VCaP (cell line): ENCODE measurements at regions not wholly inside any gene's neighbourhood (a gene's known extent, or its start where the extent isn't known, plus 50 kb on each side); places are given as distances from the start of the nearest gene placed in this dataset.

Source experiments
- H3K27ac ChIP-seq: fragments of 450-650 bp; 2 replicates; pipeline ENCODE4 v1.5.1; 2017
- TF ChIP-seq, protein P1 (sequence below): fragments of 450-650 bp; conservative IDR thresholded peaks from 2 replicates; pipeline ENCODE4 v1.5.1; 2017; ENCODE audit warnings: mild to moderate bottlenecking, moderate library complexity

GRCh38 chrX:15916704-15917084 lies 62.1 kb upstream of the AP1S2 start:
- TF ChIP-seq, protein P1, sequence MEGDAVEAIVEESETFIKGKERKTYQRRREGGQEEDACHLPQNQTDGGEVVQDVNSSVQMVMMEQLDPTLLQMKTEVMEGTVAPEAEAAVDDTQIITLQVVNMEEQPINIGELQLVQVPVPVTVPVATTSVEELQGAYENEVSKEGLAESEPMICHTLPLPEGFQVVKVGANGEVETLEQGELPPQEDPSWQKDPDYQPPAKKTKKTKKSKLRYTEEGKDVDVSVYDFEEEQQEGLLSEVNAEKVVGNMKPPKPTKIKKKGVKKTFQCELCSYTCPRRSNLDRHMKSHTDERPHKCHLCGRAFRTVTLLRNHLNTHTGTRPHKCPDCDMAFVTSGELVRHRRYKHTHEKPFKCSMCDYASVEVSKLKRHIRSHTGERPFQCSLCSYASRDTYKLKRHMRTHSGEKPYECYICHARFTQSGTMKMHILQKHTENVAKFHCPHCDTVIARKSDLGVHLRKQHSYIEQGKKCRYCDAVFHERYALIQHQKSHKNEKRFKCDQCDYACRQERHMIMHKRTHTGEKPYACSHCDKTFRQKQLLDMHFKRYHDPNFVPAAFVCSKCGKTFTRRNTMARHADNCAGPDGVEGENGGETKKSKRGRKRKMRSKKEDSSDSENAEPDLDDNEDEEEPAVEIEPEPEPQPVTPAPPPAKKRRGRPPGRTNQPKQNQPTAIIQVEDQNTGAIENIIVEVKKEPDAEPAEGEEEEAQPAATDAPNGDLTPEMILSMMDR, result no peak
- H3K27ac ChIP-seq, result no peak overlapping the region

DNA sequence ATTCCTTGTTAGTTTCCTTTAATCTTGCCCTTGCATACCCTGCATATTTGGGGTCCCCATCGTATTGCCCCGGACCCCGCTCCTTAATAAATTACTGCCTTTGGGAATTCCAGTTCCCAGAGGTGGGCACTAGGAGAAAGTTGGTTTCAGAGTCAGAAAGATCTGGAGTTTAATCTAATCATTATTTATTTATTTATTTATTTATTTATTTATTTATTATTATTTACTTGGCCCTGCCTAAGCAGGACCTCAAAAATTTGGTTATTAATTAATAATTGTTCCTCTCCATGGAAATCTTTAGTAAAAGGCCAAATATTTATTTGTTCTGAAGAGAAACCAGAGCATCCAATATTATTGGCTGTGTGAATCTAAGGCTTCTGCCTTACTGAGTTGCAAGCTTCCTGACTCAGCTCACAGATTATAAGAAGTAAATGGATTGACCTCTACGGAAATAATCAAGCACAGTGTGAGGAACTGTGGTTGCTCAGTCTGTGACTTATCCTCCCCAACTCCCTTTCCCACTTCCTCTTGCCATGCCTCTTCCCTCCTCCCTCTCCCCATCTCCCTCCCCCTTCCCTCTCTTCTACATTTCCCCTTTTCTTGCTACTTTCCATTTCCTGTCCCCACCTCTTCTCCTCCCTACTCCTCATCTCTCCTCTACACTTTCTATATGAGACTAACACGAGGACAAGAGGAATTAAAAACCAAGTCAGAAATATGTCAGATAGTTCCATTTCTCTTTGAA lies 61.5 kb upstream of the AP1S2 start:
- TF ChIP-seq, protein P1, result no peak
- no peak overlapping the region for H3K27ac ChIP-seq

GRCh38 chrX:15914486-15914885 lies 59.9 kb upstream of the AP1S2 start:
- TF ChIP-seq, protein P1, result no peak
- no peak overlapping the region for H3K27ac ChIP-seq

GRCh38 chrX:15913146-15913545 lies 58.5 kb upstream of the AP1S2 start:
- H3K27ac ChIP-seq, result no peak overlapping the region
- TF ChIP-seq, protein P1, result no peak

DNA sequence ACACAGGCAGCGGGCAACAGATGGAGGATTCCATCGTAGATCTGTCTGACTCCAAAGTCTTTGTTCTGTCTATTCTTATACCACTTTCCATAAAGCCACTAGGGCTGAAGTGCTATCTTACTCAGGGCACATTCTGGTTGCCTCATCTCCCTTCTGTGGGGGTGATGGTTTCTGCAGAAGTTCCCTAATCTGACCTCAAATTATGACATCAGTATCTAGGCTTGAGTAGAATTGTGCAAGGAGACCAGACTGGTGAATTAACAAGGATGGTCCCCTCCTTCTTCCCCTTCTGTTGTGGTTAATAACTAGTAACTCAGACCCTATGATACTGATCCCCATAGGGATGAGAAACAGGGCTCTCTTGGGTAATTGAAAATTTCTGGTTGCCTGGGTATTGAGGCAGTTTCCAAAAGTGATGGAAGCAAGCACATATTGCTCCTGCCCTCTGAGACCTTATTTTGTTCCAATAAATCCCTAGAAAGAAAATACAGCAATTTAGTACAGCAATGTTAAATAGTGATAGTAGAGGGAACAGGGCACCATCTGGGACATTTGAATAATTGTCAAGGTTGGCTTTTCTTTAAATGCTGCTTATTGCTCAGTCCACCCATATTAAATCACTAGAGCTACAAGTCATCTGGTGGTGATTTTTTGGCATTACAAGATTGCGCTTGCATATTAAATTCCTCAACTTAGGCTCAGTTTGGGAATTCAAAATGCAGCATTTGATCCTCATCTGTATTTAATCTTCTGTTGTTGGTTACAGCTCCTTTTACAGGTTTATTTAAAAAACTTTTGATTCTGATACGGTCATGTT lies 57.3 kb upstream of the AP1S2 start:
- no peak overlapping the region for H3K27ac ChIP-seq
- TF ChIP-seq, protein P1, result no peak

DNA sequence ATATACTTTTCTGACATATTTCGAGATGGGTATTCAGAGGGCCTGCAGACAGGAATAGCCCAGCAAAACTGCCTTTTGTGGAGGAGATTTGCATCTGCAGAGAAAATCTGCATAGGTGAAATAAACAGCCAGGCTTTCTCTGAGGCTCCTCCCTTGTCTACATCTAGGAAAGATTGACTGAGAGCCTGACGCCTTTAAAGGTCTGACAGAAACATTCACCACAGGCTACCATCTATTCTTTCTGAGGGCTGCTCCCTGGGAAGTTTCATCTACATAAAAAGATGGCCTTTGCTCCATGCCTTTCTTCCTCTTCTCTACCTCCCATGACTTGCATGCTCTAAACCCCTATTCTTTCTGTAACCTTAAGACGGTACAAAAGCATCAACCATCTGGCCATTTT lies 55.0 kb upstream of the AP1S2 start:
- H3K27ac ChIP-seq, result peak overlapping the region; percentile 83
- TF ChIP-seq, protein P1, result no peak

DNA sequence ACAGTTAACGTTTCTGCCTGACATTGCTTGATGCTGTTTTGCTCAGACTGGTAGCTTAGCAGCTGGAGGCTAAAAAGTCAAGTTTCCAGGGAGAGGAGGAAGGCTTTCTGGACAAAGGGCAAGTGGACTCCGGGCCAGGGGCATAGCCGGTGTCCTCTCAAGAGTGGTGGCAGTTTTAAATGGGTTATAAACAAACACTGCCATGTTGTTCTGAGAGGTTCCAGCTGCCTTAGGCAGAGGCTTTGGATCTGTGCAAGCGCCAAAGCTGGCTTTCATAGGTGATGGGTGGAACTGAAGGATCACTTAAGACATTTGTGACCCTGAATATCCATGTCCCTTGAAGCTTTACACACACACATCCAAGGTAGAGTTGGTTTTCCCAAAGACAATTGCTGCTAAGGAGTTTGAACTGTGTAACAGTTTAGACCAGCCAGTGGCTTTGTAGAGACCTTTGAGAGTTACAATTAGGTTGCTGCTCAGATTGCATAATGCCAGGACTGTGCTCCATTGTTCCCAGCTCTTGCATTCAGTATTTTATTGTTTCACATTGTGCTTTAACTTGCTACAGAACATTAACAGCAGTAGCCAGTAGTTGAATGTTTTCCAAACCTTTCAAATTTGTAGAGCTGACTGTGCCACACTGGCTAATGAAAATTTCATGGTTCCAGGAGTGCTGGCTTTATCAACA lies 54.1 kb upstream of the AP1S2 start:
- peak overlapping the region; percentile 83 for H3K27ac ChIP-seq
- TF ChIP-seq, protein P1, result no peak
